H1 (cell line): ENCODE measurements at regions not wholly inside any gene's neighbourhood (a gene's known extent, or its start where the extent isn't known, plus 50 kb on each side); places are given as distances from the start of the nearest gene placed in this dataset.

Experiments used
- EZH2 ChIP-seq: fragments of 200-600 bp; sonication (generic); IDR thresholded peaks from 2 replicates; pipeline ENCODE4 v1.7.1; 2012; ENCODE audit warnings: low read depth, mild to moderate bottlenecking, moderate library complexity, low read length, inconsistent platforms; ENCODE audit not compliant: severe bottlenecking
- JUND ChIP-seq: IDR thresholded peaks from 2 replicates; pipeline ENCODE4 v1.6.1; 2011; ENCODE audit warnings: mild to moderate bottlenecking, improper control_type of control experiment, low read length
- TAF7 ChIP-seq: optimal IDR thresholded peaks from 2 replicates; pipeline ENCODE3; 2011; ENCODE audit warnings: low read depth, mild to moderate bottlenecking, inconsistent platforms, low read length, moderate library complexity, borderline replicate concordance

DNA sequence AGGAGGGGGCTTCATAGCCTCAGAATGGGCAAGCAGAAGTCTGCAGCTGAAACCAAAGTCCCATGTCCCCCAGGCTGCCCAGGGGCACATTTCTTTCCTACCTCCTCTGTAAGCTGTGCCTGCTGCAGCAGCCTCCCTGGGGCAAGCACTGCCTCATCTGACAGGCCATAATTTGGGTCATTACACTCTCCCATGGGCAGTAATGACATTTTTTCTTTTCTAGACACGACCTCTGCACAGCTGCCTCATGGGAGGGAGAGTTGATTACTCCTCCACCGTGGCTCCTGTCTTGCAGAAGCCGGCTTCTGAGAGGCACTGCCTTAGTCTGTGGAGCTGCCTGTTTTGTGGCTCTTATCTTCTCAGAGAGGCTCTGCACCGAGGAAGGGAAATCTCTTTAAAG lies 268.9 kb downstream of the TDRD15 start (continued):
- TF ChIP-seq EZH2 (no peak), JUND (no peak), TAF7 (no peak)
